ENCODE measurements at regions not wholly inside any gene's neighbourhood (a gene's known extent, or its start where the extent isn't known, plus 50 kb on each side); places are given as distances from the start of the nearest gene placed in this dataset.
"Not testable (repeated sequence)": the region's sequence is repeated elsewhere in the genome, so short reads cannot be mapped to it uniquely, and the experiment has no call there.

GRCh38 chr1:59184365-59184905 is 112.5 kb upstream of the FGGY start:
- DNase-seq (ENCODE audit: extremely low read depth, low read depth, low spot score): no peak

DNA sequence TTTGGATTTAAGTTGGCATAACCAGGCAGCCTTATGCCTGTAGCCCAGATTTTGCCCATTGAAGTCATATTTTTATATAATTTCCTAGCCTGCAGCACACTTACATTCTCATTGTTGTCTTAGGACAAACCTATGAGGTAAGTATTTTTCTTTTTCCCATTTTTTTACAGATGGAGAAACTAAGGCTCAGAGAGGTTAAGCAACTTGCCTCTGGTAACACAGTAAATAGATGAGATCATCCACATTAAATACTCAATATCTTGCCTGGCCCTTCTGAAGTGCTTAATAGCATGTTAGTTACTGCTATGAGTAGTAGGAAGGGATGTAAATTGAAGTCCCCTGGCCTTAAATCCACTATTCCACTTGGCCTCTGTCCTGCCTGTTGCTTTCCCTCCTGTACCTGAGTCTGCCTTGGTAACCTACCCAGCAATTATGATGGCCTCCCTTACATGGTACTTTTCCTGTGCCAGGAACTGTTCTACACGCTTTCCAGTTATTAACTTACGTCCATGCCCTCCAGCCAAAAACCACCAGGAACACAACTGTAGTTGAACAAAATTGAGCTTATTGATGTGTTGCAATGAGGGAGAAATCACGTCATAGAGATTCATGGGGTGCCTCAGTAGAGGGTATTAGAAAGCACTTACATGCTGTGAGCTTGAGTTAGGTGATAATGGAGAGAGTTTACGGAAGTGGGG is 111.6 kb upstream of the FGGY start:
- no peak for DNase-seq (ENCODE audit: extremely low read depth, low read depth, low spot score)

DNA sequence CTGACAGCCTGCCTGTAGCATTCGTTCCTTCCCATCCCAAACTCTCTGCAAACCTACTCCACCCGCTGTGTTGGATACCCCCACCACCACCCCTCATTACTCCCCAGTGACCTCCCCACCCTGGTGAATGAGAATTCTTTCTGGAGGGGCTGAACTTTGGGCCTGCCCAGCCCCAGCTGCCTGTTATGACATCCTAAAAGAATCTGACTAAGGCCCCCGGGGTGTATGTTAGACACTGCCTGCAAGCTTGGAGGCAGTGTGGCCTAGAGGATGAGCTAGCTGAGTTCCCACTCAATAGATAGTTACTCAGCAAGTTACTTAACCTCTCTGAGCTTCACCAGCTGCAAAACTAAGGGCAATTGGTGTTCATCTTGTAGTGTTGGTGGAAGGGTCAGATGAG is 110.2 kb upstream of the FGGY start:
- DNase-seq (ENCODE audit: extremely low read depth, low read depth, low spot score): no peak

DNA sequence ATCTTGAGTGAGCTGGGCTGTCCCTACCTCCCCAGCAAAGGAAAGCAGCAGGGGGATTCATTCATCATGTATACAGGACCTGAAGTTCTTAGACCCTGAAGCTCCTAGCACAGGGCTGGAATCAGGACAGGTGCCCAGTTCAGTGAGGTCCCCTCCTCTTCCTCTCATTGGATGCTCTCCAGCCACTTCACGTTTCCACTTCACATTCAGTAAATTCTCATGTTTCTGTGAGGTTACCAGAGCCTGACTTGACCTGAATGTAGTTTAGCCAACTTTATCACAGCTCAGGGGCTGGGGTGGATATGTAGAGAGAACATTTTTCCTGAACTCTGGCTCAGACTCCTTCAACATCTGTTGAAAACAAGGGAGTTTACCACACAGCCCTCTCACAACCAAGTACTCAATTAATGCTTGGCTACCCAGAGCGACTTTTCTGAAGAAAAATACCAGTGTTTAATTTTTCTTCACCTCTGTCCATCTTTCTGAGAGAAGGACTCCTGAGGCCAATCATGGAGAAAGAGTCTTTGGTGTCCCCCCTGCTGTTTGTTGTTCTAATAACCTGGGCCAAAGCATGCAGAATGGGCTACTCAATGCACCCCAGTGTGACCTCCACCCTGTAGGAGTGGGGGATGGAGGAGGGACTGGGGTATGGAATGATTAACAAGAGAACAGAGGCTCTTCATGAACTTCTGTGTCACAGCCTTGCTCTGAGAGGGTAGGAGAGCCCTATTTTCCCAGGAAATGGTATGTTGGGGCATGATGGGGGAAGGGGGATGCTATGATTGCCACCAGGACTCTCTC is 108.3 kb upstream of the FGGY start:
- no peak for DNase-seq (ENCODE audit: extremely low read depth, low read depth, low spot score)

DNA sequence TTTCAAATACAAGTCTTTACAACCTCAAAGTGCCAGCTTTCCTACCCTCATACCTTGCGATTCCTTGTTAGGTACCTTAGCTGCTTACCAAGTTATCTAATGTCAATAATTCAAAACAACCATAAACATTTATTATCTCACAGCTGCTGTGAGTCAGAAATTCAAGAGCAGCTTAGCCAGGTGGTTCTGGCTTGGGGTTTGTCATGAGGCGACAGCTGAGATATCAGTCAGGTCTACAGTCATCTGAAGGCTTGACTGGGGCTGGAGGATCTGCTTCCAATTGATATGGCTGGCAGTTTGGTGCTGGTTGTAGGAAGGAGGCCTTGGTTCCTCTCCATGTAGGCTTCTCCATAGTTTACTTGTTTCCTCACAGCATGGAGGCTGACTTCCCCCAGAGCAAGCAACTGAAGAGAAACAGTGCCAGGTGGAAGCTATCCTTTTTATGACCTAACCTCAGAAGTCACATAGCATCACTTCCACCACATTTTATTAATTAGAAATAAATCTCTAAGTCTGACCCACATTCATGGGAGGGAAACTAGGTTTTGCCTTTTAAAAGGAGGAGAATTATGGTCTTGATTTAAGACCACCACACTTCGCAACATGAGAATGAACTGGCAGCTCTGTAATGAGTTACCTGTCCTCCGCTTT is 103.3 kb upstream of the FGGY start:
- no peak for DNase-seq (ENCODE audit: extremely low read depth, low read depth, low spot score)

- DNase-seq (ENCODE audit: extremely low read depth, low read depth, low spot score): no peak
Observed at GRCh38 chr1:59194621-59195020, 102.3 kb upstream of the FGGY start.

- no peak for DNase-seq (ENCODE audit: extremely low read depth, low read depth, low spot score)
Observed at GRCh38 chr1:59195151-59195550, 101.7 kb upstream of the FGGY start.

DNA sequence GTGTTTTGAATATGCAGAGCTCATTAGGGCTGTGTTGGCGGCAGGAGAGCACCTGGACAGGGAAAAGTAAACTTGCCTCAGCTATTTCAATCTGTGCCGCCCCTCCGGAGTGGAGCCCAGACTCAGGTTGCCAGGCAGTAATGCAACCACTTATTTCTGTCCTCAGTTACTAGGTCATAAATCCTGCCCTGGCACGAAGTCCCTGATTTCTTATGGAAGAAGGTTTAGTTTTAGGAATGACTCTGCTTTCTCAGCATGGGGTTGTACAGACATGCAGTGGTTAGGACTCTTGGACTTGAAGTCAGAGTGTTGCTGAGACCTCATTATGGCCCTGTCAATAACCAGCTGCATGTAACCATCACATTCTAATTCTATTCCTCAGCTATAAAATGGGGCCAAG is 98.3 kb upstream of the FGGY start:
- no peak for DNase-seq (ENCODE audit: extremely low read depth, low read depth, low spot score)

- no peak for DNase-seq (ENCODE audit: extremely low read depth, low read depth, low spot score)
Observed at GRCh38 chr1:59199147-59199546, 97.7 kb upstream of the FGGY start.

GRCh38 chr1:59199719-59200376 is 97.0 kb upstream of the FGGY start:
- no peak for DNase-seq (ENCODE audit: extremely low read depth, low read depth, low spot score)

DNA sequence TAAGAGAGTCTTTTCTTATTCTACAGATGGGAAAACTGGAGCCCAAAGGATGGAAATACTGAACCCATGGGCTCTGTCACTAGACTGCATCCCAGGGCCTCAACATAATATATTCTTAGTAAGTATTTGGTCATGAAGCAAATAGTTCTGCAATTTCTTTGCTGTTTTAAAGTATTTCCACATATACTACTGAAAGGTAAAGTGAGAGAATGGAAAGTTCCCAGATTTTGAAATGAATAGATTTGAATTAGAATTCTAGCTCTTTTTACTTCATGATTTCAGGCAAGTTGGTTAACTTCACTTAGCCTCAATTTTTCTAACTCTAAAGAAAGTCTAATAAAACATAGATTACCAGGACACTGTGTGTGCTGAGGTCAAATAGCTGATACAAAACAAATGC is 95.6 kb upstream of the FGGY start:
- DNase-seq (ENCODE audit: extremely low read depth, low read depth, low spot score): no peak

- DNase-seq (ENCODE audit: extremely low read depth, low read depth, low spot score): no peak
Observed at GRCh38 chr1:59202455-59202854, 94.4 kb upstream of the FGGY start.

DNA sequence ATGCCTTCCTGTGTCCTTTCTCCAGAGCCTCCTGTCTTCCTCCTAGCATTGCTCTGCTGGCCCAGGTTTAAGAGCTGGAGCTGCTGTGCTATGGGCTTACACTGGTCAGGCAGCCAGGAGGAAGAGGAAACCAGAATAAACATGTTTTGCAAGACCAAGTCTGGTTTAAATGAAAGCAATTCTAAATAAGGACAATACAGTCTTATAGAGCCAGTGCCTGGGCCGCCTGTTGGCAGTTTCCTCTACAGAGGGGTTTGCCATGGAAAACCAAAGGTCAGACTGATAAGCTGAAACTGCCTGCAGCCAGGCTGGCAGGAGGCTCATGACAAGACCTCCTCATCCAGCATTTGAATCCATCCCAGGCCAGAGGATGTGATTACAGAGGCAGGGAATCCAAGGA is 92.9 kb upstream of the FGGY start:
- peak; percentile 27 for DNase-seq (ENCODE audit: extremely low read depth, low read depth, low spot score)

GRCh38 chr1:59206616-59207015 is 90.3 kb upstream of the FGGY start:
- DNase-seq (ENCODE audit: extremely low read depth, low read depth, low spot score): not testable (repeated sequence)

DNA sequence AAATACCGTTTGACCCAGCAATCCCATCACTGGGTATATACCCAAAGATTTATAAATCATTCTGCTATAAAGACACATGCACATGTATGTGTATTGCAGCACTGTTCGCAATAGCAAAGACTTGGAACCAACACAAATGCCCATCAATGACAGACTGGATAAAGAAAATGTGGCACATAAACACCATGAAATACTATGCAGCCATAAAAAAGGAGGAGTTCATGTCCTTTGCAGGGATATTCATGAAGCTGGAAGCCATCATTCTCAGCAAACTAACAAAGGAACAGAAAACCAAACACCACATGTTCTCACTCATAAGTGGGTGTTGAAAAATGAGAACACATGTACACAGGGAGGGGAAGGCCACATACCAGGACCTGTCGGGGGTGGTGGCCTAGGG is 86.5 kb upstream of the FGGY start:
- not testable (repeated sequence) for DNase-seq (ENCODE audit: extremely low read depth, low read depth, low spot score)

GRCh38 chr1:59212706-59213105 is 84.2 kb upstream of the FGGY start:
- DNase-seq (ENCODE audit: extremely low read depth, low read depth, low spot score): no peak

DNA sequence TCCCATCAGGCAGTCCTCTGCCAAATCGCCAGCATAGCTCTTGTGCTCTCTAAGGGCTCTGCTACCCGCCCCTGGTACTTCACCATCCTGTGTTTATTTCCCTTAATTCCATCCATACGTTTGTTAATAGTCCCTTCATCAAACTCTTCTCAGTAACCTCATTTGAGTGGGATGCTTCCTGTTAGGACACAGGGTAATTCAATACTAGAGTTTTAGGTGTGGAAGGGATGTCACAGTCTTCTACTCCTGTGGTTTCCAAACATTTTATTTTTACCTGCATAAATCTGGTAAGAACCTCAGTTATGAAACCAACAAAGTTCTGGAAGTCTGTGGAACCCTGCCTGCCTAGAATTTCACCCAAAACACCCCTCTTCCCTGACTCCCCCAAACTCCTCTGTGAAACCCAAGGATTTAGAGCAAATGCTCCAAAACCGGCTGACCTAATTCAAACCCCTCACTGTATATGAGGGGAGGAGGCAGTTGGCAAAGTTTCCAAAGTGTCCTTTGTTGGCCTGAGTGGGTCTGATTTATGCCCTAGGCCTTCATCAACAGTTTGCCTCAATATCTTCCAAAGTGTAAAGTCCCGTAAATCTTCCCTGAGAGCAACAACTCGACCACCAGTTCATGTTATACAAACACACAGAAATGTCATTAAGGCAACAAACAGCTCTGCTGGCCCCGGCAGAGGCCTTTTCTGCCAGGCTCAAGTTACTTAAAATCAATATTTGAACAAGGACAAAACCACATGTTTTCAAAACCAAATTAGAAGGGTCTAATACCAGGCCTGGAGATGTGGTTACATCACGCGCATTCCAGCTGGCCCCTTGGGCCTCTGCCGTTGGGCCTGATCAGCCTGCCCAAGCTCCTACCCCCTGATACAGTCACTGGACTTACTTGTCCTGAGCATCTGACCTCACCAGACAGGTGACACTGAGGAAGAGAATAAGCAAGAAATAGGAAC is 82.4 kb upstream of the FGGY start:
- DNase-seq (ENCODE audit: extremely low read depth, low read depth, low spot score): no peak

DNA sequence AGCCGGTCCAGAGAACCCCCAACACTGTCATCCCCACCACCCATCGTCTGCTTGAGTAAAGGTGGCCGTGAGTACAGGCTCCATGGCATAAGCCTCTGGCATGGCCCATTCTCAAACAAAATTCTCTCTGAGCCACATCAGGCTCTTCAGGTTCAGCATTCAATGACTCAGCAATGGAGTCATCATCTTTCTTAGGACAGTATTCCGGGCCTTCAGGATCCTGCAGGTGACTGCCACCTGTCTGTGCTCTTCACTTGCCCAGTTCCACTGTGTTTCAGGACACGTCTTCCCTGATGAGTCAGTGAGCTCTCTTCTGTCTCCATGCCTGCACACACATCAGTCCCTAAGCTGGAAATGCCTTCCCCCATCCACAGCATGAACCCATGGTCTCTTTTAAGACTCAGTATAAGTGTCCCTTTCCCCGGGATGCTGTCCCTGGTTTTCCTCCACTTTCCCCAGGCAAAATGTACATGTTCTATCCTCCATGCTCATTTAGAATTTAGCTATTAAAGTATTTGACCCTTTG is 81.1 kb upstream of the FGGY start:
- no peak for DNase-seq (ENCODE audit: extremely low read depth, low read depth, low spot score)

- not testable (repeated sequence) for DNase-seq (ENCODE audit: extremely low read depth, low read depth, low spot score)
Observed at GRCh38 chr1:59217439-59217838, 79.5 kb upstream of the FGGY start.
